Liver (tissue), 3 donors: ENCODE measurements at regions not wholly inside any gene's neighbourhood (a gene's known extent, or its start where the extent isn't known, plus 50 kb on each side); places are given as distances from the start of the nearest gene placed in this dataset.

Experiments used
- ATF3 ChIP-seq: IDR thresholded peaks from 2 replicates; pipeline ENCODE4 v1.6.1; 2016; ENCODE audit warnings: antibody characterized with exemption
- CTCF ChIP-seq: fragments of 150-350 bp; IDR thresholded peaks from 2 replicates; pipeline ENCODE4 v1.5.1; 2017; ENCODE audit warnings: improper control_type of control experiment, low read depth, low read length; ENCODE audit not compliant: missing input control
- FOXA1 ChIP-seq: IDR thresholded peaks from 2 replicates; pipeline ENCODE4 v1.6.1; 2016; ENCODE audit warnings: antibody characterized with exemption
- GABPA ChIP-seq, 2 donors: IDR thresholded peaks in 1 of 2; conservative IDR thresholded peaks in 1 of 2; 2 replicates each; pipeline ENCODE4 v1.6.1; 2016; ENCODE audit warnings: antibody characterized with exemption in 2 of 2, mild to moderate bottlenecking in 1 of 2, moderate library complexity in 1 of 2
- MAX ChIP-seq: IDR thresholded peaks from 2 replicates; pipeline ENCODE4 v1.6.1; 2016; ENCODE audit warnings: antibody characterized with exemption
- NR2F2 ChIP-seq: IDR thresholded peaks from 2 replicates; pipeline ENCODE4 v1.6.1; 2016; ENCODE audit warnings: antibody characterized with exemption
- RAD21 ChIP-seq, 2 donors: IDR thresholded peaks; 2 replicates each; pipeline ENCODE4 v1.6.1; 2016; ENCODE audit warnings: antibody characterized with exemption in 2 of 2, mild to moderate bottlenecking in 2 of 2
- REST ChIP-seq: IDR thresholded peaks from 2 replicates; pipeline ENCODE4 v1.6.1; 2016; ENCODE audit warnings: antibody characterized with exemption, mild to moderate bottlenecking
- SP1 ChIP-seq: IDR thresholded peaks from 2 replicates; pipeline ENCODE4 v1.6.1; 2018; ENCODE audit warnings: antibody characterized with exemption, mild to moderate bottlenecking
- TAF1 ChIP-seq: conservative IDR thresholded peaks from 2 replicates; pipeline ENCODE4 v1.6.1; 2016; ENCODE audit warnings: antibody characterized with exemption, mild to moderate bottlenecking
- YY1 ChIP-seq: IDR thresholded peaks from 2 replicates; pipeline ENCODE4 v1.6.1; 2016; ENCODE audit warnings: antibody characterized with exemption, mild to moderate bottlenecking
- ZBTB33 ChIP-seq: IDR thresholded peaks from 2 replicates; pipeline ENCODE4 v1.6.1; 2016; ENCODE audit warnings: antibody characterized with exemption
- donor health status: healthy.
- donor health status: healthy.

- no peak for TF ChIP-seq TAF1
- no peak for TF ChIP-seq CTCF
- no peak for TF ChIP-seq SP1
- TF ChIP-seq NR2F2 = no peak
- no peak for TF ChIP-seq MAX
- no peak for TF ChIP-seq RAD21 (IDR thresholded peaks at IDR 0.05)
- no peak for TF ChIP-seq ATF3
- TF ChIP-seq GABPA (IDR thresholded peaks at IDR 0.05 in 1 of 2, conservative IDR thresholded peaks at IDR 0.05 in 1 of 2) = no peak
- TF ChIP-seq REST = no peak
- no peak for TF ChIP-seq YY1
- no peak for TF ChIP-seq FOXA1
- no peak for TF ChIP-seq ZBTB33
Observed at GRCh38 chr5:96016216-96016615, 54.6 kb upstream of the ELL2 start.
